ENCODE measurements at regions not wholly inside any gene's neighbourhood (a gene's known extent, or its start where the extent isn't known, plus 50 kb on each side); places are given as distances from the start of the nearest gene placed in this dataset.

DNA sequence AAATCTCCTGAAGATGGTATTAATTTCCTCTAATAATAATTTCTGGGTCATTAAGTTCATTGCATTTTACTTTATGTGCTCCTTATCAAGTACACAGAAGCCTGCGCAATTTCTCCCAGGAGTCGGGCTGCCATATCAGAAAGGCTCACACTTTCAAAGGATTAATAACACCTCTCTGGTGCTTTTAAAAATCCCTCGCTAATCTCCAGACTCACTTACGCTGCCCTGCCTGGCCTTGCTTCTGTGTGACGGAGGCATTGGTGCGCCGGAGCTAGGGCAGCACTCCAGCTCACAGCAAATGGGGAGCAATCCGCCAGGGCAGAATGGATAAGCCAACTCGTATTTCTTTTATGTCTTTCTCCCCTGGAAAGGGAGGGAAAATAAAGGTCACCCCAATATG, 300.8 kb downstream of the EFNB2 start:
- DNase-seq (ENCODE audit: extremely low read depth, insufficient read length), result no peak
- Histone ChIP-seq H3K27me3 (replicated peaks; ENCODE audit: control insufficient read depth, insufficient read depth, low read length) (no peaks in the 10 kb centered on the region), H3K4me3 (replicated peaks; ENCODE audit: low read depth, low read length) (no peak overlapping the region), H3K36me3 (ENCODE audit: control insufficient read depth, insufficient read depth, low read length) (no peaks in the 10 kb centered on the region)
- TF ChIP-seq, protein P1, sequence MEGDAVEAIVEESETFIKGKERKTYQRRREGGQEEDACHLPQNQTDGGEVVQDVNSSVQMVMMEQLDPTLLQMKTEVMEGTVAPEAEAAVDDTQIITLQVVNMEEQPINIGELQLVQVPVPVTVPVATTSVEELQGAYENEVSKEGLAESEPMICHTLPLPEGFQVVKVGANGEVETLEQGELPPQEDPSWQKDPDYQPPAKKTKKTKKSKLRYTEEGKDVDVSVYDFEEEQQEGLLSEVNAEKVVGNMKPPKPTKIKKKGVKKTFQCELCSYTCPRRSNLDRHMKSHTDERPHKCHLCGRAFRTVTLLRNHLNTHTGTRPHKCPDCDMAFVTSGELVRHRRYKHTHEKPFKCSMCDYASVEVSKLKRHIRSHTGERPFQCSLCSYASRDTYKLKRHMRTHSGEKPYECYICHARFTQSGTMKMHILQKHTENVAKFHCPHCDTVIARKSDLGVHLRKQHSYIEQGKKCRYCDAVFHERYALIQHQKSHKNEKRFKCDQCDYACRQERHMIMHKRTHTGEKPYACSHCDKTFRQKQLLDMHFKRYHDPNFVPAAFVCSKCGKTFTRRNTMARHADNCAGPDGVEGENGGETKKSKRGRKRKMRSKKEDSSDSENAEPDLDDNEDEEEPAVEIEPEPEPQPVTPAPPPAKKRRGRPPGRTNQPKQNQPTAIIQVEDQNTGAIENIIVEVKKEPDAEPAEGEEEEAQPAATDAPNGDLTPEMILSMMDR (IDR thresholded peaks at IDR 0.05; ENCODE audit: insufficient read depth, low read length, poor library complexity, severe bottlenecking), result no peak

DNA sequence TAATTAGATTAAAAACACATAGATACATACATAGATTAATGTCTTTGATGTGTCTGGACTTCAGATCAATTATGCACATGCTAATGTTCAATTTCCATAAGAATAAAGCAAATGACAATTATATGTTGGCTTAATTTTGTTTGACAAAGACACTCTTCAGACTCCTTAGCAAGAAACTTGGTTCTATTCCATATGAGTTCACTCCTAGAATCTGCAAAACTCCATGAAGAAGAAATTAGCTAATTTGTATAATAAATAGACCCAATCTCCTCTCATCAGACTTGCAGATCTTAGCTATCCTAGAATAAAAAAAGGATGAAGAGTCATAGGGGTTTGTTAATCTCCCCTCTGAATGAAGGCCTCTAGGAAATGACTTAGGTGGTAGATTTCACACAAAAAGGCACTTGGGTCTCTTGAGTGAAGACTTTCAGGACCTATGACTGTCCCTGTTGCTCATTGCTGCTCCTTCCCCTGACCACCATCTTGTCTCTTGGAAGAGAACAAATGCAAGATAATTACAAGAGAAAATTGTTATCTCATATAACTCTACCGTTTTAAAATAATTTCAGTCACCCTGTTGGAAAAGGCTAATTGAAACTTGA, 302.2 kb downstream of the EFNB2 start:
- Histone ChIP-seq H3K36me3 (ENCODE audit: control insufficient read depth, insufficient read depth, low read length) (no peaks in the 10 kb centered on the region), H3K27me3 (replicated peaks; ENCODE audit: control insufficient read depth, insufficient read depth, low read length) (no peaks in the 10 kb centered on the region), H3K4me3 (replicated peaks; ENCODE audit: low read depth, low read length) (no peak overlapping the region)
- DNase-seq (ENCODE audit: extremely low read depth, insufficient read length), result no peak
- TF ChIP-seq, protein P1 (IDR thresholded peaks at IDR 0.05; ENCODE audit: insufficient read depth, low read length, poor library complexity, severe bottlenecking), result no peak

DNA sequence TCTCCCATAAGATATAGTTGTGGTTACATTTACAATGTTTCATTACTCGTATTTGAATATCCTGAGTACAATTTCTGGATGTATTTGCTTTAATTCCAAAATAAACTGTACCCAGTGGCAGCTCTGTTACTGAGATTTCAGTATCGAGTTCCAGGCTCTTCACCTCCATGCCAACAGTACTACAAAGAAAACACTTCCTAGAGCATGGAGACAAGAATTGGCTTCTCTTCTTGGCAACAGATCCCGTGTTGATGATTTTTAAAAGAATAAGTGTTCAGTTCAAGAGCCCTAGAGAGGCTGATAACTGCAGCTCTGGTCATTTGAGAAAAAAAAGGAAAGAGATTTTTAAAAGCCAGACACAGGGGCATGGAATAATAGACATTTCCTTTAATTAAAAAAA, 302.8 kb downstream of the EFNB2 start:
- Histone ChIP-seq H3K36me3 (ENCODE audit: control insufficient read depth, insufficient read depth, low read length) (no peaks in the 10 kb centered on the region), H3K4me3 (replicated peaks; ENCODE audit: low read depth, low read length) (no peak overlapping the region), H3K27me3 (replicated peaks; ENCODE audit: control insufficient read depth, insufficient read depth, low read length) (no peaks in the 10 kb centered on the region)
- TF ChIP-seq, protein P1 (IDR thresholded peaks at IDR 0.05; ENCODE audit: insufficient read depth, low read length, poor library complexity, severe bottlenecking), result no peak
- no peak for DNase-seq (ENCODE audit: extremely low read depth, insufficient read length)

DNA sequence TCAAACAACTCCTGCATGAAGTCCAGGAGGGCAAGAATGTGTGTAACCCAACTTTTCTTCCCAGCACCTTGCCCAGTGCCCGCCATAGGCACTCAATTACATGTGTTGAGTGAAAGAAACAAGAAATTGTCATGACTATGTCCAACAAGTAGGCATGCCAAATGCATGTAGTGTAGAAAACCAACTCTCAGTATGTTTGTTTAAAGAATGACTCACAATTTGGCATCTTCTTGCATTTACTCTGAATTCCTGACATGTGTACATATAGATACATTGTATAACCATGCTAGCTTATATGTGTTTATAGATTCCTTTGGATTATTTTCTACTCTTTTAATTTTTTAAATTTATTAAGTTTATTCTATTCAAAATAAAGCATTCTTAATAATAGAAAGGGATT, 305.0 kb downstream of the EFNB2 start:
- no peak for DNase-seq (ENCODE audit: extremely low read depth, insufficient read length)
- TF ChIP-seq, protein P1 (IDR thresholded peaks at IDR 0.05; ENCODE audit: insufficient read depth, low read length, poor library complexity, severe bottlenecking), result no peak
- H3K36me3 ChIP-seq (ENCODE audit: control insufficient read depth, insufficient read depth, low read length), result no peaks in the 10 kb centered on the region
- no peaks in the 10 kb centered on the region for H3K27me3 ChIP-seq (replicated peaks; ENCODE audit: control insufficient read depth, insufficient read depth, low read length)
- H3K4me3 ChIP-seq (replicated peaks; ENCODE audit: low read depth, low read length), result no peak overlapping the region

DNA sequence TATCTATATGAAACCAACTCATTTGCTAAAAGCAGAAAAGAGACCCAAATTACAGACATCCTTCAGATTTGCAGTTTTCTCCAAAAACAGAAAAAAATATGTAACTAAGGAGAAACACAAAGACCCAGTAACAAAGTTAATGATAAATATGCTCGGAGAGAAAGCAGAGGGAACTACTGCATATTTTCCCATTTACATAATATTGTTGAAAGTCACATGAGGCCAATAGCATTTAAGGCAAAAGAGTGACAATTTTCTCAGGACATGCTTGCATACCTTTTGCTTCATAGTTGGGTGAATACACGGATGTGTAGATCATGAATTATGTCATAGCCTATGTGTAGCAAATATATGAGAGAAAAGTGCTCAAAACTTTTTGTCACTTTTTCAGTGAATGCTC, 310.3 kb downstream of the EFNB2 start:
- no peak for DNase-seq (ENCODE audit: extremely low read depth, insufficient read length)
- H3K4me3 ChIP-seq (replicated peaks; ENCODE audit: low read depth, low read length), result no peak overlapping the region
- TF ChIP-seq, protein P1 (IDR thresholded peaks at IDR 0.05; ENCODE audit: insufficient read depth, low read length, poor library complexity, severe bottlenecking), result no peak
- no peaks in the 10 kb centered on the region for H3K27me3 ChIP-seq (replicated peaks; ENCODE audit: control insufficient read depth, insufficient read depth, low read length)
- no peaks in the 10 kb centered on the region for H3K36me3 ChIP-seq (ENCODE audit: control insufficient read depth, insufficient read depth, low read length)

DNA sequence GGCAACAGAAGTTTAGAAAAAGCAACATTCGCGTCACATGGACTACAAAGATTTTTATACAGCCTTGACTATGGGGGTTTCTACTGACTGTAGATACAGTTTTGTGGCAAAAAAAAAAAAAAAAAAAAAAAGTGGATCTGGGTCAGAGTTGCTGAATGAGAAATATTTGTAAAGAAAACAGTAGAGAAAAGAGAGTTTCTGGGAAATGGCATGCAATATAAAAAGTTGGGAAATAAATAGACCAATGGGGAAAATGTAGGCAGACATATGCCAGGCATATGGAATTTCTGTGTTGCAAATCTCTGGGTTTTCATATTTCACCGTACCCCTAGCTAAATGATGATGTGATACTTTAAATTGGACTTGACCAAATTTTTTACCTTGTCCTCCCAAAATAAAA, 315.3 kb downstream of the EFNB2 start:
- no peak for DNase-seq (ENCODE audit: extremely low read depth, insufficient read length)
- no peaks in the 10 kb centered on the region for H3K36me3 ChIP-seq (ENCODE audit: control insufficient read depth, insufficient read depth, low read length)
- H3K4me3 ChIP-seq (replicated peaks; ENCODE audit: low read depth, low read length), result no peak overlapping the region
- TF ChIP-seq, protein P1 (IDR thresholded peaks at IDR 0.05; ENCODE audit: insufficient read depth, low read length, poor library complexity, severe bottlenecking), result no peak
- H3K27me3 ChIP-seq (replicated peaks; ENCODE audit: control insufficient read depth, insufficient read depth, low read length), result no peaks in the 10 kb centered on the region
